Retinal pigment epithelial cell (primary cell): ENCODE measurements at regions not wholly inside any gene's neighbourhood (a gene's known extent, or its start where the extent isn't known, plus 50 kb on each side); places are given as distances from the start of the nearest gene placed in this dataset.

Experiments used
- DNase-seq: peaks from one replicate; pipeline ENCODE4 v3.0.0-alpha.2; 2010; ENCODE audit warnings: low read depth
- H3K4me3 ChIP-seq: 2 replicates; pipeline ENCODE4 v1.5.1; 2011; ENCODE audit warnings: mild to moderate bottlenecking, low read length, control low read depth, moderate library complexity
- TF ChIP-seq, protein P1 (sequence below): conservative IDR thresholded peaks from 2 replicates; pipeline ENCODE4 v1.5.1; 2011; ENCODE audit warnings: low read depth, low read length, control low read depth, inconsistent platforms

DNA sequence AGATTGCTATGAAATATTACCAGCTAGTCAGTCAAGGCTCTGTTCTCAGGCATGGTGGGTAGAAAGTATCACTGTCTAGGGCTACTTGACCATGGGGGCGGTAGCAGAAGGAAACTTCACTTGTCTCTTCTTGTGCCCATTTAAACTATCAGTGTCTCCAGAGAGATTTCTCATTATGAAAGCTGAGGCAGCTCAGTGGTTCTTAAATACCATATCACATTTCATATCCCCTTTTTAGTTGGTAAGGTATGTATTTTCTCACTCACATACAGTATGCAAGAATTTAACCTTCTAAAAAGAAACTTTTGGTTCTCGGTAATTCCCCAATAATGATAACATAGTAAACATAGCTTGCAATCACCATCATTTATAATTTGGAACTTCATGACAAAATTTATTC is 1180.0 kb upstream of the TENM4 start:
- no peak for DNase-seq
- no peak overlapping the region for H3K4me3 ChIP-seq
- TF ChIP-seq, protein P1, sequence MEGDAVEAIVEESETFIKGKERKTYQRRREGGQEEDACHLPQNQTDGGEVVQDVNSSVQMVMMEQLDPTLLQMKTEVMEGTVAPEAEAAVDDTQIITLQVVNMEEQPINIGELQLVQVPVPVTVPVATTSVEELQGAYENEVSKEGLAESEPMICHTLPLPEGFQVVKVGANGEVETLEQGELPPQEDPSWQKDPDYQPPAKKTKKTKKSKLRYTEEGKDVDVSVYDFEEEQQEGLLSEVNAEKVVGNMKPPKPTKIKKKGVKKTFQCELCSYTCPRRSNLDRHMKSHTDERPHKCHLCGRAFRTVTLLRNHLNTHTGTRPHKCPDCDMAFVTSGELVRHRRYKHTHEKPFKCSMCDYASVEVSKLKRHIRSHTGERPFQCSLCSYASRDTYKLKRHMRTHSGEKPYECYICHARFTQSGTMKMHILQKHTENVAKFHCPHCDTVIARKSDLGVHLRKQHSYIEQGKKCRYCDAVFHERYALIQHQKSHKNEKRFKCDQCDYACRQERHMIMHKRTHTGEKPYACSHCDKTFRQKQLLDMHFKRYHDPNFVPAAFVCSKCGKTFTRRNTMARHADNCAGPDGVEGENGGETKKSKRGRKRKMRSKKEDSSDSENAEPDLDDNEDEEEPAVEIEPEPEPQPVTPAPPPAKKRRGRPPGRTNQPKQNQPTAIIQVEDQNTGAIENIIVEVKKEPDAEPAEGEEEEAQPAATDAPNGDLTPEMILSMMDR, result no peak

DNA sequence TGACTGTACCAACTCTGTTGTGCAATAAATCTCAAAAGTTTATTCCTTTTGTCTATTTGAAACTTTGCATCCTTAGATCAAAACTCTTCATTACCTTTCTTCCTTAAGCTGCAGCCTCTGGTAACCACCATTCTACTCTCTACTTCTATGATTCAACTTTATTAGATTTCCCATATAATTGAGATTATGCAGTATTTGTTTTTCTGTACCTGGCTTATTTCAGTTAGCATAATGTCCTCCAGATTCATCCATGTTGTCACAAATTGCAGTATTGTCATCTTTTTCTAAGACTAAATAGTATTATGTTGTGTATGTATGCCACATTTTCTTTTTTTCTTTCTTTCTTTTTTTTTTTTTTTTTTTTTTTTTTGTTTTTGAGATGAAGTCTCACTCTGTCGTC is 1176.3 kb upstream of the TENM4 start:
- TF ChIP-seq, protein P1, result no peak
- H3K4me3 ChIP-seq, result no peak overlapping the region
- no peak for DNase-seq

DNA sequence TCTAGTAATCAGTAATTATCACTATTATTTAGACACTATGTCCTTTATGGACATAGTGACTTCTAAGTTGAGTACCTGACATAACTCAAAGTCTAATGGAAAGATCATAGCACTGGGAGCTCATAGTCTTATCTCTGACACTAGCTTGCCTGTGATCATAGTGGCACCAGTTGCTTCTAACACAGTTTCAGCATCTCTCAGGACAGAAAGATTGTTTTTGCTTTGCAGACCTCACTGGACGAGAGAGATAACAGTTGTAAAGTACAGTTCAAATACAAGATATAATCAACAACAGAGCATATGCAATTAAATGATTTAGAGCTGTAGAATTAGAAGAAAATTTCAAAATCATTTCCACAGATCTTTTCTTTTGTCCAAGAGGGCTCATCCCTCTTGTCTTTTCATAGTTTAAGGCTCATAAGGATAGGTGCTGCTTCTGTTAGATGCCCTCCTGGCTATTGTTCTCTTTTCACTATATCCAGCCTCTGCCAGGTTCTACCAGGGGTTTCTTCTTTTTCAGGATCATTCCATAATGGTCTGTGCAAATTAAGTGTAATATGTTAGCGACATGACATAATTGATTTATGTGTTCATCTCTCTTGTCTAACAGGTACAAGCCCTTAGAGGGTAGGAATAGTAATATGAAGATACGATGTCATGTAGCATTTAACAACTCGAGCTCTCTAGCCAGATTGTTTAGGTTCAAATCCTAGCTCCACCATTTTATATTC is 1175.4 kb upstream of the TENM4 start:
- H3K4me3 ChIP-seq, result no peak overlapping the region
- DNase-seq, result no peak
- TF ChIP-seq, protein P1, result no peak

DNA sequence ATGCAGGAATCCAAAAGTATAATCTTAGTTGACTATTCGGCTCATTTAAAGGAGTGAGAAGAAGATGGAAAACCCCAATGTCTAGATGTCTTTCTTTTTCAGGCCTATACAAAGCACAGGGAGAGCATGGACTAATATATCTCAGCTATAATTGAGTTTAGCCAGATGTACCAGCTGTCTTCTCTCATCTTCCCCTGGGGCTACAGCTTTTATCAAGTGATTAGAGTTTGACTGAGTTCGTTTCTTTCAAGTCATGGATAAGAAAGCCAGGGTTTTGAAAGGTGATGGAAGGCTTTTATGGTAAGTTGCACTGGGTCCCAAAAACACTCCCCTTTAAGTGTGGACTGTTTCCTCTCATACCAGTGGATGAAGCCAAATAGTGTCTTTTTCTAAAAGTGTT is 1172.8 kb upstream of the TENM4 start:
- no peak overlapping the region for H3K4me3 ChIP-seq
- TF ChIP-seq, protein P1, result no peak
- DNase-seq, result no peak

DNA sequence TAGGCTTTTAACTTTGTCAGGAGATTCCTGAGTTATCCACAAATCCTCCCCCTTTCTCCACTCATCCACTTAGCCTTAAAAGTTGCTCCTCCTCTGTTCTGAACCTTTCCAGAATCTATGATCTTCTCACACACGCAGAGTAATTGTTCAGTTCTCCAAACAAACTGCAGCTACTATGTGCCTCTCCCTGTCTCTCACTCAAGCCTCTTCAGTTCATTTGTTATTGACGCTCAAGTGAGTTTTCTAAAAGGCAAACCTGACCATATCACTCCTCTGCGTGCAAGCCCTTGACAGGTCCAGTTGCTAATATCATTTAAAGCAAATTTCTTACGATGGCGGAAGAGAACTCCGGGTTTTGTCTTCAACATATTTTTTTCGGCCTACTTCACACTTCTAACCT is 1169.7 kb upstream of the TENM4 start:
- DNase-seq, result no peak
- TF ChIP-seq, protein P1, result no peak
- no peak overlapping the region for H3K4me3 ChIP-seq

DNA sequence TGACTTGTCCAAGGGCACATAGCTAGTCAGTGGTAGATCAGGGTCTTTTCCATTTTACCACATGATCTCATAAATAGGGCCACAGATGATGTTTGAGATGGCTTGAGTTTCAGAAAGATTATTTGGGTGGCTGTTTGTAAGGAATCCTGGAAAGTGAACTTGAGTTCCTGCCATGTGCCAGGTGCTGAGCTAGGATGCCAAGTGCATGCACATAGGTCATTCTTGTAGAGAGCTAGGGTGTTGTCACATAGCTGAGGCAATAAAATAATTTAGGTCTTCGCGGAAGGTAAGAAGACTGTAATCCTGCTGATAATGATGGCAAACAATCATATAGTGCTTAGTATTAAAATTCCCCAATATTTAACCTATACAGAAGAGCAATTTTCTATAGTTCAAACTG is 1162.6 kb upstream of the TENM4 start:
- TF ChIP-seq, protein P1, result no peak
- H3K4me3 ChIP-seq, result no peak overlapping the region
- no peak for DNase-seq

DNA sequence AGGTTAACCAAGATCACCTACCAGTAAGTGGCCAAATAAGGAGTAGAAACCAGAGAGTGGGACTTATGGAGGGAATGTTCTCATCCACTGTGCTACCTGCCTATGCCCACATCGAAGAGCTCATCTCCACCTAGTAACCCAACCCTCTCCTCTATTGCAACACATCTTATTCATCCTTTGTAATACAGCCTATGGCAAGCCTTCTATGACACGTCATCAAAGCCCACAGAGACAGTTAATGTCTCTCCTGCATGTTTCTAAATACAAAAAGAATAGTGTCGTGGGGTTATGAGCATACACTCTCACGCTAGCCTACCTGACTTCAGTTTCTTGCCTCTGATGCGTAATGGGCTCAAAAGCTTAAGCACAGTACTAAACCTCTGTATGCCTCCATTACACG is 1158.1 kb upstream of the TENM4 start:
- TF ChIP-seq, protein P1, result no peak
- H3K4me3 ChIP-seq, result no peak overlapping the region
- no peak for DNase-seq
